ENCODE measurements at regions not wholly inside any gene's neighbourhood (a gene's known extent, or its start where the extent isn't known, plus 50 kb on each side); places are given as distances from the start of the nearest gene placed in this dataset.
"Not testable (repeated sequence)": the region's sequence is repeated elsewhere in the genome, so short reads cannot be mapped to it uniquely, and the experiment has no call there.

DNA sequence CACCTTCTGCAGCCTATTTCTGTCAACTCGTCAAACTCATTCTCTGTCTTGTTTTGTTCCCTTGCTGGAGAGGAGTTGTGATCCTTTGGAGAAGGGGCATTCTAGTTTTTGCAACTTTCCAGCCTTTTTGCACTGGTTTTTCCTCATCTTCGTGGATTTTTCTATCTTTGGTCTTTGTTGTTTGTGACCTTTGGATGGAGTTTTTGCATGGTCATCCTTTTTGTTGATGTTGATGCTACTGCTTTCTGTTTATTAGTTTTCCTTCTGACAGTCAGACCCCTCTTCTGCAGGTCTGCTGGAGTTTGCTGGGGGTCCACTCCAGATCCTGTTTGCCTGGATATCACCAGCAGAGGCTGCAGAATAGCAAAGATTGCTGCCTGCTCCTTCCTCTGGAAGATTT, 60.1 kb downstream of the DKK1 start:
- not testable (repeated sequence) for TF ChIP-seq ZFP30 (CRISPR knock-in tag; IDR thresholded peaks at IDR 0.05); OSR1 (CRISPR knock-in tag; IDR thresholded peaks at IDR 0.05); PPARA (CRISPR knock-in tag; IDR thresholded peaks at IDR 0.05; ENCODE audit: borderline replicate concordance); ZNF70 (CRISPR knock-in tag; IDR thresholded peaks at IDR 0.05); ZNF8 (CRISPR knock-in tag; IDR thresholded peaks at IDR 0.05); ZNF565 (CRISPR knock-in tag; conservative IDR thresholded peaks at IDR 0.05; ENCODE audit: low read depth); BACH2 (CRISPR knock-in tag; IDR thresholded peaks at IDR 0.05; ENCODE audit: borderline replicate concordance)
- TF ChIP-seq, protein P1, sequence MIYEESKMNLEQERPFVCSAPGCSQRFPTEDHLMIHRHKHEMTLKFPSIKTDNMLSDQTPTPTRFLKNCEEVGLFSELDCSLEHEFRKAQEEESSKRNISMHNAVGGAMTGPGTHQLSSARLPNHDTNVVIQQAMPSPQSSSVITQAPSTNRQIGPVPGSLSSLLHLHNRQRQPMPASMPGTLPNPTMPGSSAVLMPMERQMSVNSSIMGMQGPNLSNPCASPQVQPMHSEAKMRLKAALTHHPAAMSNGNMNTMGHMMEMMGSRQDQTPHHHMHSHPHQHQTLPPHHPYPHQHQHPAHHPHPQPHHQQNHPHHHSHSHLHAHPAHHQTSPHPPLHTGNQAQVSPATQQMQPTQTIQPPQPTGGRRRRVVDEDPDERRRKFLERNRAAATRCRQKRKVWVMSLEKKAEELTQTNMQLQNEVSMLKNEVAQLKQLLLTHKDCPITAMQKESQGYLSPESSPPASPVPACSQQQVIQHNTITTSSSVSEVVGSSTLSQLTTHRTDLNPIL (CRISPR knock-in tag; IDR thresholded peaks at IDR 0.05; ENCODE audit: low read depth) = not testable (repeated sequence)
- TF ChIP-seq, protein P2, sequence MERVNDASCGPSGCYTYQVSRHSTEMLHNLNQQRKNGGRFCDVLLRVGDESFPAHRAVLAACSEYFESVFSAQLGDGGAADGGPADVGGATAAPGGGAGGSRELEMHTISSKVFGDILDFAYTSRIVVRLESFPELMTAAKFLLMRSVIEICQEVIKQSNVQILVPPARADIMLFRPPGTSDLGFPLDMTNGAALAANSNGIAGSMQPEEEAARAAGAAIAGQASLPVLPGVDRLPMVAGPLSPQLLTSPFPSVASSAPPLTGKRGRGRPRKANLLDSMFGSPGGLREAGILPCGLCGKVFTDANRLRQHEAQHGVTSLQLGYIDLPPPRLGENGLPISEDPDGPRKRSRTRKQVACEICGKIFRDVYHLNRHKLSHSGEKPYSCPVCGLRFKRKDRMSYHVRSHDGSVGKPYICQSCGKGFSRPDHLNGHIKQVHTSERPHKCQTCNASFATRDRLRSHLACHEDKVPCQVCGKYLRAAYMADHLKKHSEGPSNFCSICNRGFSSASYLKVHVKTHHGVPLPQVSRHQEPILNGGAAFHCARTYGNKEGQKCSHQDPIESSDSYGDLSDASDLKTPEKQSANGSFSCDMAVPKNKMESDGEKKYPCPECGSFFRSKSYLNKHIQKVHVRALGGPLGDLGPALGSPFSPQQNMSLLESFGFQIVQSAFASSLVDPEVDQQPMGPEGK (CRISPR knock-in tag; IDR thresholded peaks at IDR 0.05; ENCODE audit: borderline replicate concordance) = not testable (repeated sequence)
- TF ChIP-seq, protein P3, sequence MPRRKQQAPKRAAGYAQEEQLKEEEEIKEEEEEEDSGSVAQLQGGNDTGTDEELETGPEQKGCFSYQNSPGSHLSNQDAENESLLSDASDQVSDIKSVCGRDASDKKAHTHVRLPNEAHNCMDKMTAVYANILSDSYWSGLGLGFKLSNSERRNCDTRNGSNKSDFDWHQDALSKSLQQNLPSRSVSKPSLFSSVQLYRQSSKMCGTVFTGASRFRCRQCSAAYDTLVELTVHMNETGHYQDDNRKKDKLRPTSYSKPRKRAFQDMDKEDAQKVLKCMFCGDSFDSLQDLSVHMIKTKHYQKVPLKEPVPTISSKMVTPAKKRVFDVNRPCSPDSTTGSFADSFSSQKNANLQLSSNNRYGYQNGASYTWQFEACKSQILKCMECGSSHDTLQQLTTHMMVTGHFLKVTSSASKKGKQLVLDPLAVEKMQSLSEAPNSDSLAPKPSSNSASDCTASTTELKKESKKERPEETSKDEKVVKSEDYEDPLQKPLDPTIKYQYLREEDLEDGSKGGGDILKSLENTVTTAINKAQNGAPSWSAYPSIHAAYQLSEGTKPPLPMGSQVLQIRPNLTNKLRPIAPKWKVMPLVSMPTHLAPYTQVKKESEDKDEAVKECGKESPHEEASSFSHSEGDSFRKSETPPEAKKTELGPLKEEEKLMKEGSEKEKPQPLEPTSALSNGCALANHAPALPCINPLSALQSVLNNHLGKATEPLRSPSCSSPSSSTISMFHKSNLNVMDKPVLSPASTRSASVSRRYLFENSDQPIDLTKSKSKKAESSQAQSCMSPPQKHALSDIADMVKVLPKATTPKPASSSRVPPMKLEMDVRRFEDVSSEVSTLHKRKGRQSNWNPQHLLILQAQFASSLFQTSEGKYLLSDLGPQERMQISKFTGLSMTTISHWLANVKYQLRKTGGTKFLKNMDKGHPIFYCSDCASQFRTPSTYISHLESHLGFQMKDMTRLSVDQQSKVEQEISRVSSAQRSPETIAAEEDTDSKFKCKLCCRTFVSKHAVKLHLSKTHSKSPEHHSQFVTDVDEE (CRISPR knock-in tag; IDR thresholded peaks at IDR 0.05) = not testable (repeated sequence)
